HG03521 (cell line): ENCODE measurements at regions not wholly inside any gene's neighbourhood (a gene's known extent, or its start where the extent isn't known, plus 50 kb on each side); places are given as distances from the start of the nearest gene placed in this dataset.
"Not testable (repeated sequence)": the region's sequence is repeated elsewhere in the genome, so short reads cannot be mapped to it uniquely, and the experiment has no call there.

Experiments
- ATAC-seq: cut with Tn5 transposase; IDR thresholded peaks from one replicate; pipeline ENCODE4 v1.9.1; 2021; ENCODE audit warnings: mild to moderate bottlenecking, moderate library complexity; ENCODE audit not compliant: unreplicated experiment

DNA sequence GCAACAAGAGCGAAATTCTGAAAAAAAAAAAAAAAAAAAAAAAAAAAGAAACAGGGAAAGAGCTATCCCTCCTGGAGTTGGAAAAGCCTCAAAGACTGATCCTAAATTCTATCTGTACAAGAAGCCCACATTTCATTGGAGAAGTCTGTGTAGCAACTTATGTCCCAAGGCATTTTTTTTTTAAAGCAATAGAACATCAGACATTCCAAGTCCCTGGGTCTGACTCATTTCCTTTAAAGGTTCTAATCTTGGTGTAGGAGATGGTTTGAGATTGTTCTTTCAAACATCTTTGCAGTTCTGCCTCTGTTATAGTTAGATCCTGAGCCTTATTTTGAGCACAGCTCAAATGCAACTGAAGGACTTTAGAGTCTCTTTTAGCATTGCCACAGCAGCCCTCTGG, 706.5 kb upstream of the MIR17HG start:
- ATAC-seq, result no peak

DNA sequence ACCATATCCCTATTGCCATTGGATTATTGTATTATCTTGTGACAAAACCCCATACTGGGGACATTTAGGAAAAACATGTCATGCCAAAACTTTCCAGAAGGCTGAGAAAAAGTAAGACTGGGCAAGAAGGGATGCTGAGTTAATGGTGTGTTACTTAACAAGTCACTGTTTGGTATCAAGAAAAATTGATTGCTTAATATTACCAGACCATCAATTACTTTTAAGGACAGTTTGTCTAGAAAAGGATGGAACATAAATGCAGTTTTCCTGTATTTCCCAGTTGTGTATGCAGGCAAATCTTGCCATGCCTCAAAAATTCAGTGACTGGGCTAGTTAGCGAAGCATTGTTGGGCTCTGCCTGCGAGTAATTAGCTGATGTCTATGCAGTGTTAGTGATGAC, 705.6 kb upstream of the MIR17HG start:
- no peak for ATAC-seq

DNA sequence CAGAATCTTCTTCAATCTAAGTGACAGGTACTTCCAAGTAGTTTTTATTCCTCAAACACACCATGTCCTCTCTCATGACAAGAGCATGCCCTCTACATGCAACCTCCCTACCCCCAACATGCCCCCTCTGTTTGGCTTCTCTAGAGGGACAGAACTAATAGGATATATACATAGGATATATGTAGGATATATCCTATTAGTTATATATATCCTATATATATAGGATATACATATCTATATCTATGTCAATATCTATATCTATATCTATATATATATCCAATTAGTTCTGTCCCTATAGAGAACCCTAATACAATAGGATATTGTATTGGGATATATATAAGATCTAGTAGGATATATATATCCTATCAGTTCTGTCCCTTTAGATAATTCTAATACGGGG, 701.9 kb upstream of the MIR17HG start:
- ATAC-seq, result no peak

DNA sequence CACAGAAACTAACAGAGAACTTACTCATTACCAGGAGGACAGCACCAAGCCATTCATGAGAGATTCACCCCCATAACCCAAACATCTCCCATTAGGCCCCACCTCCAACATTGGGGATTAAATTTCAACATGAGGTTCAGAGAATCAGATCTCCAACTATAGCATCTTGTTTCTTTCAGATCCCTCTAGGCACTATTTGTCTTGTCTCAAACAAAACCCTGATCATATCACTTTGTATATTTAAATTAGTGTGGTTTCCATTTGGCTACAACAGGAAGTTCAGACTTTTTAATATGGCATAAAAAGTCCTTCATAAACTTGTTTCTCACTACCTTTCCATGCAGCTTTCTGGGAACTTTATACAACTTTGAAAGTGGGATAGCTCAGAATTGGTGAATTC, 699.0 kb upstream of the MIR17HG start:
- no peak for ATAC-seq

DNA sequence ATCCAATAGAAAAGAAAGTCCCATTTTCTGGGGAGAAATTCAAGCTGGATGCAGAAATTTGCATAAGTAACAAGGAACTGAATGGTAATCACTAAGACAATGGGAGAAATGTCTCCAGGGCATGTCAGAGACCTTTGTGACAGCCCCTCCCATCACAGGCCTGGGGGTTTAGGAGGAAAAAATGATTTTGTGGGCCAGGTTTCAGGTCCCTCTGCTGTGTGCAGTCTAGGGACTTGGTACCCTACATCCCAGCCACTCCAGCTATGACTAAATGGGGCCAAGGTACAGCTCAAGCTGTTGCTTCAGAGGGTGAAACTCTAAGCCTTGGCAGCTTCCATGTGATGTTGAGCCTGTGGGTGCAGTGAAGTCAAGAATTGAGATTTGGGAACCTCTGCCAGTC, 695.5 kb upstream of the MIR17HG start:
- ATAC-seq, result no peak

DNA sequence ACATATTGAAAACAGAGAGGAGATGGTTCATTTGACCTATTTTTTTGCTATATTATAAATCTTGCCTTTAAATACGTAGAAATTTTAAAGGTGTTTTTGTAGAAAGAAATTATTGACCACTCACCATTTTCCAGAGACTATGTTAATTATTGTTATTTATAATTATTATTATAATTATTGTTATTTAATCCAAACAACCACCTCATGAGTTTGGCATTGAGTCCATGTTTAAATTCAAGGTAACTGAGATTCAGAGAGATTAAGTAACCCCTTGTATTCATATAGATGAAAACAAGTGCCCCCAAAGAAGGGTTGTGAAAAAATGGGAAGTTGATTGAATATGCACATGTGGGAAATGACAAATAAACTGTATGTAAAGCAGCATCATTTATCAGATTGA, 692.5 kb upstream of the MIR17HG start:
- ATAC-seq, result no peak

DNA sequence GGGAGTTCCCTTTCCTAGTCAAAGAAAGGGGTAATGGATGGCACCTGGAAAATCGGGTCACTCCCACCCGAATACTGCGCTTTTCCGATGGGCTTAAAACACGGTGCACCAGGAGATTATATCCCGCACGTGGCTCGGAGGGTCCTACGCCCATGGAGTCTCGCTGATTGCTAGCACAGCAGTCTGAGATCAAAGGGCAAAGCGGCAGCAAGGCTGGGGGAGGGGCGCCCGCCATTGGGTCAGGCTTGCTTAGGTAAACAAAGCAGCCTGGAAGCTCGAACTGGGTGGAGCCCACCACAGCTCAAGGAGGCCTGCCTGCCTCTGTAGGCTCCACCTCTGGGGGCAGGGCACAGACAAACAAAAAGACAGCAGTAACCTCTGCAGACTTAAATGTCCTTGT, 683.3 kb upstream of the MIR17HG start:
- not testable (repeated sequence) for ATAC-seq

DNA sequence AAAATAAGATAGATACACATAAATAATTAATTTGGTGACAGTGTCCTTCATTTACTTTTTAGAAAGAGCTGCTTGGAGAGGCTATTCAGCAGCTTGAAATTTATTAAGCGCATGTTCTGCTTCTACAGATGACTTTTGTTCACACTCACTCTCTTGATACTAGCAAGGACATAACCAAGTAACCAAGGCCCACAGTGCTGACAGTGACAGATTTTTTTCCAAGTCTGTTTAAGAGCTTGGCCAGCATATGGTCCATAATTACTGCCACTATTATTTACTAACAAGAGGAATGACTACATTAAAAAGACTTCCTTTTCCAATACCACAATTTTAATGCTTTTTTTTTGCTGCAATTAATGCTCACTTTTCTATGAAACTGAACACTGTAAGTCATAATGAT, 673.7 kb upstream of the MIR17HG start:
- no peak for ATAC-seq

DNA sequence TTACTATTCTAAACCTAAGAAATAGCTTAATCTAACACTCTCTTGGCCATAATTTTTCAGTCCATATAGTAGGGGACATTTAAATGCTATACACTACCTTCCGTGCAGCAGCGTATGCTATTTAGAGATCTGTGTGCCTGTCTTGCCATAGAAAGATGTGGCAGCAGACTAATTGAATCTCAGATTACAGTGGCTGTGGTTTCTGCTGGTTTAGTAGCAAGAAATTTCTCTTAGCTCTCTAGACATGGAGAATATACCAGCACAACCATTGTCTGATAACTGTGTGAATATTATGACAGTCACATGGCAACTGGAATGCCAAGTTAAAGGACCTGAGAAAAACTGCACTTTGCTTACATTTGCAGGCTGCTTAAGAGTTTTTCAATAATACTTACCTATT, 672.4 kb upstream of the MIR17HG start:
- no peak for ATAC-seq

DNA sequence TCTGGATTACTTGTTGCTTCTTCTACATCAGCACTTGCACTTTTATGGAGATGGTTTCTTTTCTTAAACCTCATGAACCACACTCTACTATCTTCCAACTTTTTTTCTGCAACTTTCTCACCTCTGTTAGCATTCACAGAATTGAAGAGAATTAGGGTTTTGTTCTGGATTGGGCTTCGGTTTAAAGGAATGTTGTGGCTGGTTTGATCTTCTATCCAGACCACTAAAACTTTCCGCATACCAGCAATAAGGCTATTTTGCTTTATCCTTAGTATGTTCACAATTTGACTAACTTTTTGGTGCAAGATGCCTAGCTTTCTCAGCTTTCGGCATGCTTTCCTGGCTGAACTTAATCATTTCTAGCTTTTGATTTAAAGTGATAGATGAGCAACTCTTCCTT, 666.7 kb upstream of the MIR17HG start:
- ATAC-seq, result no peak

DNA sequence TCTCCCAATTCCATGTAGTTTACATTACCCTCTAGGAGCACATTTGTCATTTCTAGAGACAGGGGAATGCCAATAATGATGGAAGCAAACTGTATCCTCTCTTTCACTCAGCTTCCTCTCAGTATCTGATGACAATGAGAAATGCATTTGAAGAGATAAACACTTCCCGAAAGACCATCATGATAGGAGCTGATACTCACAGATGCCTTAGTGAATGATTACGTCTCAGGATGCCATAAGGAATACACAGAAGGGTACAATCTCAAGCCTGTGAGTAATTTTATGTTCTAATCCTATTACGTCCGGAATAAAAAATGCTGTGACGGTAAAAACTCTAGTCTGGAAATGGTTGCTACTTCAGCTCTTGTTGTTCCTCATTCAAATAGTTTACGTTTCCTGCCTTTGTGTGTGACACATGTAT, 663.8 kb upstream of the MIR17HG start:
- no peak for ATAC-seq

DNA sequence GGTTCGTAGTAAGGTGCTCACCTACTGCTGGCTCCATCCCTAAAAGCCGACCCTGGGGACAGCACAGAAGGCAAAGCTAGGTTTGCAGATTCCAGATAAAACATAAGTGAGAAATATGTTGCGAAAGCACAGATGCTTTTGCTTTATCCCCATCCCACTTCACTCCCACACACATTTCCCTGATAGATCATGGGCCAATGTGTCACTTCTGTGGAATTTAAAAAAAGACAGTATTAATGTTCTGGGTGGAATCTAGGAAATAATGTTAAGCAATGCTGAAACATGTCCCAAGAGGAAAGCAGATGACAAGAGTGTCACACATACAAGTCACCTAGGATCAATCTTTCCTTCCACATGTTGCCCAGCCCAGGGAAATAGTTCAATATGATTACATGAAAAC, 661.0 kb upstream of the MIR17HG start:
- no peak for ATAC-seq

DNA sequence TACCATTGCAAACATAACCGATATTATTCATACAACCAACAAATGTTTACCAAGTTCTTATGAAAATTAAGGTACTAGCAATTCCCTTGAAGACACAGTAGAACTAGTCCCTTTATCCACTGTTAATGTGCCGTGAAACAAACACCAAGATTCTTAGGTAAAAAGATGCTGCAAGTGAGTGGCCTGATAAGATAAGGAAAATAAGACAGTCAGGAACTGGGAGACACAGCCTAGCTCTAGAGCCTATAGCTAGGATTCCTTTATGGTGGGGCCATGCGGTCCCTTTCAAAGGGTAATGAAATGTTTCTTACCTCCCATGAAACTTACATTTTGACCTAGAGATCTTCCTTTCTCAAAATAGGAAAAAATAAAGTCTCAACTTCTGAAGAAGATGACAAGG, 658.4 kb upstream of the MIR17HG start:
- ATAC-seq, result no peak

DNA sequence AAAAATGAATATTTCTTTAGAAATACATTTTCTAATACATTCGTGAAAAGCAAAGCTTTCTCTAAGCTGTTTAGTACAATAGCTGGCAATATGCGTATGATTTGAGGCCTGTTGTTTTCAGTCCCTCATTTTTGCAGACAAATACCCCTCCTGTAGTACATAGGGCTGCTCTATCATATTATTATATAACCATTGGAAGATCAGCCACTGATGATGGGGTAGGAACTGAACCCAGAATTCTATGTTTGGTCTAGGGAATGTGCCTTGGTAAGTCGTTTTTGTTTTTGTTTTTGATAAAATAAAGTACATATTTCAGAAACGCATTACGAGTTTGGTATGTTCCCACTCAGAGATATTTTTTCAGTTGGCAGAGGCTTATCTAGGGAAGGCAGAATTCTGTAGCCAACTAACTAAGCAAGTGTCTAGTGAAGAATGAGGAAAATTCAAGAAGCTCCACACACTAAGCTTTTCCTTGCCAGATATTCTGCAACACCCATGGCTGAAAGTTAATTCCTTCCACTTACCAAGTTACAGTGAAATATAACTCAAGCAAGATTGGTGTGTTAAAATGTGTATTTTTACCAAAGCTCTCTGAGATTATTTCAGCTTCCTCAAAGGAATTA, 656.9 kb upstream of the MIR17HG start:
- no peak for ATAC-seq

DNA sequence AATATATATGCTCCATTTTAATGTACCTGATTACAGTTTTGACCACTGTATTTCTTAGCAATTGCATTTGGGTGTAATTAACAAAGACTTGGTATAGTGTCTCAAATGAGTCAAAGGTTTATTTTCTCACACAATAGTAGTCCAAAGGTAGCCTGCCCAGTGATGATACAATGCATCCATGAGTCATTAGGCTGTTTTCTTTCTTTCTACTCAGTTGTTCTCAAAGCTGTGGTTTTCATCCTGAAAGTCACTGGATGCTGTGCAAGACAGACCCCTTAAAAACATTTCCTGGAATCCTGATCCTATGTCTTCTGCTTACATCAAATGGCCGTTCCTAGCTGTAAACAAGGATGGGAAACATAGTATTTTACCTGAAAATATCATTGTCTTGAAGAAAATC, 651.2 kb upstream of the MIR17HG start:
- ATAC-seq, result no peak

DNA sequence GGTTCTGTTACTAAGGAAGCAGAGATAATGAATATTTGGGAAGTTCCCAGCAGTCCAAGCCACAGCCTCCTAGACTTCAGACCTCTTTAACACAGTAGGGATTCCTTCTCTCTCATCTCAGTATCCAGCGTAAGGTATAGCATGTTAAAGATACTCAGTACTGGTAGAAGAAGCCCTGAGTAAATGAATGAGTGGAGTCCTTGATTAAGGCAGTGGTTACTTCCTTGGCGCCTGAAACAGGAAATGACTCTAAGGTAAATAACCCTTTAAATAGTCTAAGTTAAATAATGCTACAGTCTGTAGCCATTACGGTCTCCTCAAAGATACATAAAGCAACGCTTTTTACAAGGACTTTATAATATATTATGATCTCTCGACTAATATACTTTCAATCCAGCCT, 650.8 kb upstream of the MIR17HG start:
- no peak for ATAC-seq

DNA sequence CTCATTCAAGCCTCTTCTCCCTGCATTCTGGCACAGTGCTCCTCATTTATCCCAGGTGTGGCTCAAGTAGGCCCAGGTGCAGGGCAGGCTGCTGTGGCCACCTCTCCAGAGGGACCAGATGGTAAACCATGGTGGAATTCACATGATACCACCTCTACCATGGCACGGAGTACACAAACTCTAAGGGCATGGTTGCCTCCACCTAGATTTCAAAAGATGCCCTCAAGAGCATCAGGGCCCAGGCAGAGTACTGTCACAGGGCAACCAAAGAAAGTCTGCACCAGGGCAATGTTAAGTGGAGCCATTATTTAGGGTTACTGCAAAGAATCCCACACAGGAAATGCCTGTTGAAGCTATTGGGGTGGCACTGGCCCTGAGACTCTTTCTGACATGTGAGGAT, 647.1 kb upstream of the MIR17HG start:
- no peak for ATAC-seq

DNA sequence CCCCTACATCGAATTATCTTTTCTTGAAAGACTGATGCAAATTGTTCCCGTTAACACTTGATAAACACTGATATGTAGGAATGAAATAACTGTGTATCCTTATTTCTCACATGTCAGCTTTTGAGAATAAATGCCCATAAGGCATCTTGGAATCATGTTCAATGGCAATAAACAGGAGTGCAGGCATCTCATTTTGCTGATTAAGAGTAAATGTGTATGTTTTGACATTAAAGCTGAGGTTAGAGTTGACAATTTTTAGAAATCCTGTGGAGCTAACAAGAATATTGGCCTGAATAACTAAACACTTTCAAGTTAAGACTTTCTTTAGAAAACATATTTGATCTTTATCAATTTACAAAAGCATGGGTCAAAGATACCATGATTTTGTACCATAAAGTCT, 646.2 kb upstream of the MIR17HG start:
- ATAC-seq, result no peak

DNA sequence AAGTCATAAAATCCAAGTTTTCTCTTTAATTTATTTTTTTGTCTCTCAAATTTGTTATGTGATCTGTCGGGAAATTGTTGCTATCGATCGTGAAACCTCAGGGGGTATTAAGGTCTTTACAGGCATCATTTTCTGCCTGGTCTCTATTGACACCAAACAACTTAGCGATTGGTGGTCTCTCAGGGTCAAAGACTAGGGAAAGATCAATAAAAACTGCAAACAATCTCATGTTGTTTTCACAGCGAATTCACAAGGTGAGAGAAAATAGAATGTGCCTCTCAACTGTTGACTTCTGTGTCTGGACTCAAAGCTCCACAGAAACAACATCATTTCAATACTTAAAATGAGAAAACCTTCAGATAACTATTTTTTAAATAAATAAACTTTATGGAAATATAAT, 645.4 kb upstream of the MIR17HG start:
- ATAC-seq, result no peak

DNA sequence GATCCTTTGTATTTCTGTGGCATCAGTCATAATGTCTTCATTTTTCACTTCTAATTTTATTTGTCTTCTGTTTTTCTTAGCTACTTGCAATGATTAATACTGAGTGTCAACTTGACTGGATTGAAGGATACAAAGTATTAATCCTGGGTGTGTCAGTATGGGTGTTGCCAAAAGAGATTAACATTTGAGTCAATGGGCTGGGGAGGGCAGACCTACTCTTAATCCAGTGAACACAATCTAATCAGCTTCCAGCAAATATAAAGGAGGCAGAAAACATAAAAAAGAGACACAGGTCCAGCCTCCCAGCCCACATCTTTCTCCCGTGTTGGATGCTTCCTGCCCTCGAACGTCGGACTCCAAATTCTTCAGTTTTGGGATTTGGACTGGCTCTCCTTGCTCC, 640.9 kb upstream of the MIR17HG start:
- no peak for ATAC-seq

DNA sequence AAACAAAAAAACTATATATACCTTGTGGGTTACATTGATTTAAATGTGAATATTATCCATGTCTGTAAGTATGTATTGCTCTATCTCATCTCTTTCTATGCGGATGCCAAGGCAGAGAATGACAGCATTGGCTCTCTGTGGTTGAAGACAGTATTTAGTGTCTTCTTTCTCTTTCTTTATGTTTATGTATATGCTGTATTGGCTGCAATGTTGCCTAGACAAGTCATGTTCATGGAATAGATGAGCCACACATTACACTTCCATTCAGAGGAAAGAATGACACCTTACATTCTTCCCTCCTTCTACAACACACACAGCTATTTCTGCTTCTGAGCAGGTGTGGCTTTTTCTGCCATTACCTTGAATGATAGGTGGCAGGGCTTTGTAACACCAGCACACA, 639.4 kb upstream of the MIR17HG start:
- no peak for ATAC-seq

DNA sequence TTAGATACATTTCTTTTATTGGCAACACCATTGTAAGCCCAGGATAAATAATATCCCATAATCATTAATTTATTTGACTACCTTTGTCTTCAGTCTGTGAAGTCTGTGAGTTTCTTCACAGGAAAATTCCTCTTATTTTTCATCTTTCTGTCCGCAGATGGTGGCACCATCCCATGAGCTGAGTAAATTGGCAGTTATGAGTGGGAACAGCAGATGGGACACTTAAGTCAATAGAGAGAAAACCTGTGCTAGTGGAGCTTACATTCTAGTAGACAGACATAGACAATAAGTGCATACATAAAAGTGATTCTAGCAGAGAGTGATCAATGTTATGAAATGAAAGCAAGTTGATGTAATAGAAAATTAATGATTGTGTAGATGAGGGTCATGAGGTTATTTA, 638.2 kb upstream of the MIR17HG start:
- ATAC-seq, result no peak

DNA sequence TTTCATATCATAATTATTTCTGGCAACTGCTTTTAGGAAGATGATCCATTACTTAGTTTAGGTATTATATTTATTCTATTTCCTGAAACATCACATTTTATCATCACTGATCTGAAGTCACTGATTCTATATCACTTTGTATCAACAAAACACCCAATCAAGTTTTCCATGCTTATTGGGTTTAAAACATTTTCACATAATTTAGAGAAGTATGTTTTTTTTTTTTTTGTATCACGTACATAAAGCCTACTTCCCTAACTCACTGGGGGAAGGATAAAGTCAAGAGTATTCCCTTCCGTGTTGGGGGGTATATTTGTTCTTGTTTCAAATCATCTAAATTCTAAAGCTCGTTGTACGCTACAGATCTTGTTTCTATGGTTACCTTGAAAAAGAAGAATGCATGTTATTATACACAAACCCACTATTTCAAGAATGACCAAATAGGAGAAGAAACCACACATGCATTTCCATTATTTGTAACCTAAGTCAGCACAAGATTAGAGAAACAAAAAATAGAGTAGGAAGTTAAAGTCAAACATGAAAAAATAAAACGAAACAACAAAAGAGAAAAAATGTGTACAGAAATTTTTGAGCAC, 637.2 kb upstream of the MIR17HG start:
- no peak for ATAC-seq
